IMR-90 (cell line): ENCODE measurements at regions not wholly inside any gene's neighbourhood (a gene's known extent, or its start where the extent isn't known, plus 50 kb on each side); places are given as distances from the start of the nearest gene placed in this dataset.

Source experiments
- CEBPB ChIP-seq: IDR thresholded peaks from 2 replicates; pipeline ENCODE4 v1.6.1; 2012; ENCODE audit warnings: low read depth, low read length, improper control_type of control experiment
- ELK1 ChIP-seq: fragments of 150-350 bp; IDR thresholded peaks from 2 replicates; pipeline ENCODE4 v1.6.1; 2016; ENCODE audit warnings: low read depth, mild to moderate bottlenecking, low read length, moderate library complexity, borderline replicate concordance
- FOS ChIP-seq: fragments of 150-350 bp; IDR thresholded peaks from 2 replicates; pipeline ENCODE4 v1.6.1; 2016; ENCODE audit warnings: low read depth, low read length
- NFE2L2 ChIP-seq: fragments of 150-350 bp; IDR thresholded peaks from 2 replicates; pipeline ENCODE4 v1.6.1; 2016; ENCODE audit warnings: low read depth, mild to moderate bottlenecking, low read length
- POLR2A ChIP-seq: IDR thresholded peaks from 2 replicates; pipeline ENCODE4 v1.6.1; 2012; ENCODE audit warnings: mild to moderate bottlenecking, low read depth, low read length
- RAD21 ChIP-seq: IDR thresholded peaks from 2 replicates; pipeline ENCODE4 v1.6.1; 2012; ENCODE audit warnings: low read length, improper control_type of control experiment
- RCOR1 ChIP-seq: IDR thresholded peaks from 2 replicates; pipeline ENCODE4 v1.6.1; 2012; ENCODE audit warnings: mild to moderate bottlenecking, low read length, improper control_type of control experiment; ENCODE audit not compliant: insufficient replicate concordance
- RFX5 ChIP-seq: IDR thresholded peaks from 2 replicates; pipeline ENCODE4 v1.8.0; 2012; ENCODE audit warnings: low read depth, mild to moderate bottlenecking, low read length, moderate library complexity
- SMC3 ChIP-seq: fragments of 150-350 bp; IDR thresholded peaks from 2 replicates; pipeline ENCODE4 v1.6.1; 2016; ENCODE audit warnings: low read depth, mild to moderate bottlenecking, antibody characterized with exemption, low read length, moderate library complexity
- USF2 ChIP-seq: fragments of 150-350 bp; IDR thresholded peaks from 2 replicates; pipeline ENCODE4 v1.6.1; 2017; ENCODE audit warnings: mild to moderate bottlenecking, antibody characterized with exemption, low read length, low read depth
- TF ChIP-seq, protein P1 (sequence below): conservative IDR thresholded peaks from 2 replicates; pipeline ENCODE4 v1.5.1; 2012; ENCODE audit warnings: mild to moderate bottlenecking, low read depth, low read length, improper control_type of control experiment

- TF ChIP-seq, protein P1, sequence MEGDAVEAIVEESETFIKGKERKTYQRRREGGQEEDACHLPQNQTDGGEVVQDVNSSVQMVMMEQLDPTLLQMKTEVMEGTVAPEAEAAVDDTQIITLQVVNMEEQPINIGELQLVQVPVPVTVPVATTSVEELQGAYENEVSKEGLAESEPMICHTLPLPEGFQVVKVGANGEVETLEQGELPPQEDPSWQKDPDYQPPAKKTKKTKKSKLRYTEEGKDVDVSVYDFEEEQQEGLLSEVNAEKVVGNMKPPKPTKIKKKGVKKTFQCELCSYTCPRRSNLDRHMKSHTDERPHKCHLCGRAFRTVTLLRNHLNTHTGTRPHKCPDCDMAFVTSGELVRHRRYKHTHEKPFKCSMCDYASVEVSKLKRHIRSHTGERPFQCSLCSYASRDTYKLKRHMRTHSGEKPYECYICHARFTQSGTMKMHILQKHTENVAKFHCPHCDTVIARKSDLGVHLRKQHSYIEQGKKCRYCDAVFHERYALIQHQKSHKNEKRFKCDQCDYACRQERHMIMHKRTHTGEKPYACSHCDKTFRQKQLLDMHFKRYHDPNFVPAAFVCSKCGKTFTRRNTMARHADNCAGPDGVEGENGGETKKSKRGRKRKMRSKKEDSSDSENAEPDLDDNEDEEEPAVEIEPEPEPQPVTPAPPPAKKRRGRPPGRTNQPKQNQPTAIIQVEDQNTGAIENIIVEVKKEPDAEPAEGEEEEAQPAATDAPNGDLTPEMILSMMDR: no peak
- TF ChIP-seq POLR2A: no peak
- TF ChIP-seq CEBPB: no peak
- no peak for TF ChIP-seq ELK1
- no peak for TF ChIP-seq RCOR1
- TF ChIP-seq RAD21: no peak
- TF ChIP-seq FOS: no peak
- no peak for TF ChIP-seq USF2
- no peak for TF ChIP-seq RFX5
- no peak for TF ChIP-seq SMC3
- no peak for TF ChIP-seq NFE2L2
Measured at GRCh38 chr9:79936336-79936735, 364.6 kb downstream of the TLE4 start.
